HPDE6-E6E7 (cell line): ENCODE measurements at regions not wholly inside any gene's neighbourhood (a gene's known extent, or its start where the extent isn't known, plus 50 kb on each side); places are given as distances from the start of the nearest gene placed in this dataset.
A peak's percentile ranks its signal among the peaks of the same experiment; 100 is the strongest.
"Not testable (repeated sequence)": the region's sequence is repeated elsewhere in the genome, so short reads cannot be mapped to it uniquely, and the experiment has no call there.

Experiments
- DNase-seq: peaks from one replicate; pipeline ENCODE4 v3.0.0; 2011; ENCODE audit warnings: missing footprints; ENCODE audit errors: extremely low spot score

- no peak for DNase-seq
Observed at GRCh38 chr3:169029674-169030285, 633.7 kb downstream of the MECOM start.

GRCh38 chr3:169028716-169029115 is 634.8 kb downstream of the MECOM start:
- no peak for DNase-seq

- peak; percentile 54 for DNase-seq
Observed at GRCh38 chr3:169026543-169027182, 636.8 kb downstream of the MECOM start.

GRCh38 chr3:169022457-169022856 is 641.1 kb downstream of the MECOM start:
- DNase-seq = no peak

GRCh38 chr3:169020371-169020770 is 643.1 kb downstream of the MECOM start:
- no peak for DNase-seq

- no peak for DNase-seq
Observed at GRCh38 chr3:169009453-169009852, 654.1 kb downstream of the MECOM start.

- DNase-seq = no peak
Observed at GRCh38 chr3:169008776-169009358, 654.6 kb downstream of the MECOM start.

GRCh38 chr3:169007145-169007544 is 656.4 kb downstream of the MECOM start:
- DNase-seq = no peak

GRCh38 chr3:169006398-169006797 is 657.1 kb downstream of the MECOM start:
- not testable (repeated sequence) for DNase-seq

GRCh38 chr3:169002689-169003088 is 660.8 kb downstream of the MECOM start:
- DNase-seq = no peak

- DNase-seq = peak; percentile 17
Observed at GRCh38 chr3:168998792-168999191, 664.7 kb downstream of the MECOM start.

- DNase-seq = no peak
Observed at GRCh38 chr3:168997488-168997887, 666.0 kb downstream of the MECOM start.

- DNase-seq = no peak
Observed at GRCh38 chr3:168996622-168997021, 666.9 kb downstream of the MECOM start.

- no peak for DNase-seq
Observed at GRCh38 chr3:168995129-168995528, 668.4 kb downstream of the MECOM start.

- no peak for DNase-seq
Observed at GRCh38 chr3:168991803-168992202, 671.7 kb downstream of the MECOM start.

GRCh38 chr3:168990621-168991020 is 672.9 kb downstream of the MECOM start:
- no peak for DNase-seq

GRCh38 chr3:168990134-168990533 is 673.4 kb downstream of the MECOM start:
- DNase-seq = no peak

GRCh38 chr3:168989396-168989795 is 674.1 kb downstream of the MECOM start:
- DNase-seq = peak; percentile 60

GRCh38 chr3:168988853-168989252 is 674.7 kb downstream of the MECOM start:
- no peak for DNase-seq

- DNase-seq = no peak
Observed at GRCh38 chr3:168984872-168985271, 678.6 kb downstream of the MECOM start.

- DNase-seq = no peak
Observed at GRCh38 chr3:168983046-168983445, 680.5 kb downstream of the MECOM start.

GRCh38 chr3:168981396-168981795 is 682.1 kb downstream of the MECOM start:
- DNase-seq = peak; percentile 32

GRCh38 chr3:168977716-168978374 is 685.7 kb downstream of the MECOM start:
- no peak for DNase-seq
